Breast epithelium (tissue), 4 donors: ENCODE measurements at regions not wholly inside any gene's neighbourhood (a gene's known extent, or its start where the extent isn't known, plus 50 kb on each side); places are given as distances from the start of the nearest gene placed in this dataset.

Experiments
- DNase-seq, 2 donors: peaks; one replicate each; pipeline ENCODE4 v3.0.0-alpha.2; 2019; ENCODE audit warnings: low spot score in 2 of 2
- H3K27ac ChIP-seq, 2 donors: fragments of 200-600 bp; sonication (generic) in 1 of 2; one replicate each; pipeline ENCODE4 v1.5.1; 2016 to 2019; ENCODE audit warnings: mild to moderate bottlenecking in 1 of 2
- H3K27me3 ChIP-seq, 2 donors: fragments of 200-600 bp; sonication (generic) in 1 of 2; one replicate each; pipeline versions ENCODE4 v1.5.1 to v1.6.0; 2017 to 2019; ENCODE audit warnings: control low read depth in 1 of 2, mild to moderate bottlenecking in 1 of 2
- H3K36me3 ChIP-seq: fragments of 200-600 bp; one replicate; pipeline ENCODE4 v1.5.1; 2019
- H3K4me1 ChIP-seq, 2 donors: fragments of 200-600 bp; sonication (generic); one replicate each; pipeline ENCODE4 v1.5.1; 2016 to 2019; ENCODE audit warnings: control low read depth in 1 of 2
- H3K4me3 ChIP-seq, 3 donors: fragments of 200-600 bp; sonication (generic); 1 replicate in 2 of 3; 2 replicates in 1 of 3; pipeline ENCODE4 v1.5.1; 2016 to 2019; ENCODE audit warnings: mild to moderate bottlenecking in 3 of 3, moderate library complexity in 2 of 3
- H3K9me3 ChIP-seq, 2 donors: fragments of 200-600 bp; sonication (generic) in 1 of 2; one replicate each; pipeline ENCODE4 v1.5.1; 2016 to 2019; ENCODE audit warnings: control low read depth in 1 of 2
- POLR2A ChIP-seq: fragments of 450-650 bp; IDR thresholded peaks from one replicate; pipeline ENCODE4 v1.6.1; 2016; ENCODE audit warnings: antibody characterized with exemption, mild to moderate bottlenecking, moderate library complexity
- POLR2AphosphoS5 ChIP-seq, 3 donors: sonication (generic); formaldehyde crosslinking; IDR thresholded peaks; one replicate each; pipeline ENCODE4 v1.6.1; 2017; ENCODE audit warnings: antibody characterized with exemption in 3 of 3
- intact Hi-C: fragments of 100-400 bp; cut with DNase I; formaldehyde crosslinking; loops from one replicate; pipeline ENCODE4 v1.15.1; 2023; ENCODE audit warnings: low total_unique reads
- TF ChIP-seq, protein P1 (sequence below), 3 donors: fragments of 450-650 bp; IDR thresholded peaks; one replicate each; pipeline ENCODE4 v1.5.1; 2016 to 2017; ENCODE audit warnings: antibody characterized with exemption in 3 of 3, mild to moderate bottlenecking in 3 of 3, moderate library complexity in 3 of 3

- H3K27me3 ChIP-seq: no peaks in the 10 kb centered on the region
- intact Hi-C loops: no loop called here
- no peak for TF ChIP-seq POLR2A
- TF ChIP-seq, protein P1, sequence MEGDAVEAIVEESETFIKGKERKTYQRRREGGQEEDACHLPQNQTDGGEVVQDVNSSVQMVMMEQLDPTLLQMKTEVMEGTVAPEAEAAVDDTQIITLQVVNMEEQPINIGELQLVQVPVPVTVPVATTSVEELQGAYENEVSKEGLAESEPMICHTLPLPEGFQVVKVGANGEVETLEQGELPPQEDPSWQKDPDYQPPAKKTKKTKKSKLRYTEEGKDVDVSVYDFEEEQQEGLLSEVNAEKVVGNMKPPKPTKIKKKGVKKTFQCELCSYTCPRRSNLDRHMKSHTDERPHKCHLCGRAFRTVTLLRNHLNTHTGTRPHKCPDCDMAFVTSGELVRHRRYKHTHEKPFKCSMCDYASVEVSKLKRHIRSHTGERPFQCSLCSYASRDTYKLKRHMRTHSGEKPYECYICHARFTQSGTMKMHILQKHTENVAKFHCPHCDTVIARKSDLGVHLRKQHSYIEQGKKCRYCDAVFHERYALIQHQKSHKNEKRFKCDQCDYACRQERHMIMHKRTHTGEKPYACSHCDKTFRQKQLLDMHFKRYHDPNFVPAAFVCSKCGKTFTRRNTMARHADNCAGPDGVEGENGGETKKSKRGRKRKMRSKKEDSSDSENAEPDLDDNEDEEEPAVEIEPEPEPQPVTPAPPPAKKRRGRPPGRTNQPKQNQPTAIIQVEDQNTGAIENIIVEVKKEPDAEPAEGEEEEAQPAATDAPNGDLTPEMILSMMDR (IDR thresholded peaks at IDR 0.05): no peak
- TF ChIP-seq POLR2AphosphoS5 (IDR thresholded peaks at IDR 0.05): no peak
- DNase-seq: no peak
- H3K4me1 ChIP-seq: no peaks in the 10 kb centered on the region
- no peak overlapping the region for H3K4me3 ChIP-seq
- H3K27ac ChIP-seq: no peak overlapping the region
- peaks cover 0 to 6% of the 10 kb centered on the region in 2 donors for H3K9me3 ChIP-seq
- H3K36me3 ChIP-seq: no peaks in the 10 kb centered on the region
Measured at GRCh38 chr16:64428463-64429113, 693.3 kb downstream of the CDH11 start.

GRCh38 chr16:64426131-64426666 is 695.7 kb downstream of the CDH11 start:
- no peak overlapping the region for H3K27ac ChIP-seq
- H3K4me1 ChIP-seq: no peaks in the 10 kb centered on the region
- H3K36me3 ChIP-seq: no peaks in the 10 kb centered on the region
- no peak overlapping the region for H3K4me3 ChIP-seq
- no peaks in the 10 kb centered on the region for H3K9me3 ChIP-seq
- intact Hi-C loops: no loop called here
- no peaks in the 10 kb centered on the region for H3K27me3 ChIP-seq
- TF ChIP-seq, protein P1 (IDR thresholded peaks at IDR 0.05): no peak
- no peak for TF ChIP-seq POLR2AphosphoS5 (IDR thresholded peaks at IDR 0.05)
- no peak for TF ChIP-seq POLR2A
- no peak for DNase-seq

DNA sequence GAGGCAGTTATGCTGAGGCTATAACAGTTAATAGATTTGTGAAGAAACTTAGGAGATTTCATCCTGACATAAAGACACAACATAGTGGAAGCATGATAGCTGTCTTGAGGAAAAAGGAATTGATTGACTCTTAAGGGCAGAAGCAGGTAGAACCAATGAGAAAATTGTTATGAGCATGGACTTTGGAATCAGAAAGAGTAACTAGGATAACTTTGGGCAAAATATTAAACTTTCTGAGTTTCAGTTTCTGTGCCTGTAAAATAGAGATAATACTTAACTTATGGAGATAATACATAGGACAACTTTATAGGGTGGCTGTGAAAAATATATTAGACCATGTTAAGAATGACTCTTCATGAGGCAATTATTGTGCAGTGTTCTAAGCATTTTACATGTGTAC is 696.5 kb downstream of the CDH11 start:
- intact Hi-C loops: no loop called here

GRCh38 chr16:64422259-64422658 is 699.6 kb downstream of the CDH11 start:
- intact Hi-C loops: no loop called here
- no peak for DNase-seq
- TF ChIP-seq, protein P1 (IDR thresholded peaks at IDR 0.05): no peak
- TF ChIP-seq POLR2AphosphoS5 (IDR thresholded peaks at IDR 0.05) (no peak), POLR2A (no peak)

More for the DNA sequence above, 696.5 kb downstream of the CDH11 start:
- H3K36me3 ChIP-seq: no peaks in the 10 kb centered on the region
- no peak for DNase-seq
- H3K4me1 ChIP-seq: no peaks in the 10 kb centered on the region
- no peak overlapping the region for H3K4me3 ChIP-seq
- no peak for TF ChIP-seq POLR2A
- no peaks in the 10 kb centered on the region for H3K9me3 ChIP-seq
- no peaks in the 10 kb centered on the region for H3K27me3 ChIP-seq
- H3K27ac ChIP-seq: no peak overlapping the region

GRCh38 chr16:64421515-64421914 is 700.3 kb downstream of the CDH11 start:
- no peak for TF ChIP-seq POLR2AphosphoS5 (IDR thresholded peaks at IDR 0.05)
- TF ChIP-seq, protein P1 (IDR thresholded peaks at IDR 0.05): no peak
- TF ChIP-seq POLR2A: no peak
- no peak overlapping the region for H3K27ac ChIP-seq
- H3K4me1 ChIP-seq: no peaks in the 10 kb centered on the region
- H3K4me3 ChIP-seq: no peak overlapping the region
- no peaks in the 10 kb centered on the region for H3K36me3 ChIP-seq
- DNase-seq: no peak
- intact Hi-C loops: no loop called here
- H3K27me3 ChIP-seq: no peaks in the 10 kb centered on the region
- no peaks in the 10 kb centered on the region for H3K9me3 ChIP-seq

More at GRCh38 chr16:64422259-64422658, 699.6 kb downstream of the CDH11 start:
- no peaks in the 10 kb centered on the region for H3K9me3 ChIP-seq
- no peaks in the 10 kb centered on the region for H3K36me3 ChIP-seq
- H3K4me3 ChIP-seq: no peak overlapping the region
- H3K4me1 ChIP-seq: no peaks in the 10 kb centered on the region
- no peak overlapping the region for H3K27ac ChIP-seq
- no peaks in the 10 kb centered on the region for H3K27me3 ChIP-seq
